Nephron (organoid): ENCODE measurements at regions not wholly inside any gene's neighbourhood (a gene's known extent, or its start where the extent isn't known, plus 50 kb on each side); places are given as distances from the start of the nearest gene placed in this dataset.

Source experiments
- H3K27ac Mint-ChIP-seq, 3 experiments: 2 replicates each; pipeline ENCODE4 v1.8.0; 2020; ENCODE audit warnings: mixed read lengths in 3 of 3, mild to moderate bottlenecking in 2 of 3, moderate library complexity in 1 of 3
- H3K27me3 Mint-ChIP-seq: 2 replicates; pipeline ENCODE4 v1.8.0; 2021; ENCODE audit warnings: low read depth, mild to moderate bottlenecking, moderate library complexity, mixed read lengths
- H3K36me3 Mint-ChIP-seq: 2 replicates; pipeline ENCODE4 v1.8.0; 2020; ENCODE audit warnings: low read depth, mixed read lengths
- H3K4me1 Mint-ChIP-seq: 2 replicates; pipeline ENCODE4 v1.8.0; 2020; ENCODE audit warnings: mixed read lengths
- H3K4me3 Mint-ChIP-seq, 3 experiments: 2 replicates each; pipeline ENCODE4 v1.8.0; 2020; ENCODE audit warnings: mild to moderate bottlenecking in 3 of 3, mixed read lengths in 3 of 3, moderate library complexity in 2 of 3
- H3K9me3 Mint-ChIP-seq: 2 replicates; pipeline ENCODE4 v1.8.0; 2020; ENCODE audit warnings: mixed read lengths
- CTCF ChIP-seq, 3 experiments: fragments of 200-600 bp; sonication (generic); IDR thresholded peaks; one replicate each; pipeline ENCODE4 v1.5.0; 2021; ENCODE audit warnings: antibody characterized with exemption in 3 of 3; ENCODE audit not compliant: unreplicated experiment in 3 of 3

DNA sequence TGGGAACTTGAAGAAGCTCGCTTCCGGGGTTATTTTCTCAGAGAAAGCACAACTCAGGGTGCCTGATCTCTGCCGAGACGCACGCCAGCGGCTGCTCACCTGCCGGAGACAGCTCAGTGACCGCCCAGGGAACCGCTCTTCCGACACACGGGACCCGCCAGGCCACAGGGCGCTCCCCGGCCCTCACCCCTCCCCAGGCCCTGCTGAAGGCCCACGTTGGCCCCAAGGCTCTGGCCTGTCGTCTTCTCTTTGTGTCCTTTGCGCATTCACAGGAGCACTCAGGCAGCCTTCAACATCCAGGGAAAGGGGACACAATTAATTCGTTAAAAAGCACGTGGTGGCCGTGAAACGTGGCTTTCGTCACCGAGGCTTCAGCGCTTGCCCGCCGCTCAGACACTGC, 276.3 kb upstream of the SALL3 start:
- Mint-ChIP-seq H3K36me3 (no peaks in the 10 kb centered on the region), H3K27ac (no peak overlapping the region), H3K9me3 (peaks cover 10% of the 10 kb centered on the region), H3K4me1 (no peaks in the 10 kb centered on the region), H3K4me3 (no peak overlapping the region), H3K27me3 (peaks cover 41% of the 10 kb centered on the region)
- no peak for TF ChIP-seq CTCF (IDR thresholded peaks at IDR 0.05; ENCODE audit: unreplicated experiment in 3 of 3)

DNA sequence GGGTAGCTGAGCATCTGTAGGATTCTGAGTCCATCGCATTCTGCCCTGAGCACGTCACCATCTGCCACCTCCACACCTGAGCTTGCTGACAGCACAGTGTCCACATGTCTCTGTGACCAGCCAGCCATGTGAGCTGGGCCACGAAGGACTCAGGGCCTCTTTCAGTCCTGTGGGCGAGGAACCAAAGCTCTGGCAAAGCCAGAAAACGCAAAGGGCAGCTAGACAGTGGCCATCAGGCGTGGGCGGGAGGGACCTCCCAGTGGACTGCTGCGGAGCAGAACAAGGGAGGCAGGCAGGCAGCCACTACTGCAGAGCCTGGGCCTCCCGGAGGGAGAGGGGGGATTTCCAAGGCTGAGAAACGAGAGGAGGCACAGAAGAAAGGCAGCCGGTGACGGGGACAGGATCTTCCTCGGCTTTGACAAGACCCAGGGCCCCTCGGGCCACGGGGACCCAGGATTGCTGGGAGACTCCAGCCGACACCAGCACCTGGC, 274.6 kb upstream of the SALL3 start:
- Mint-ChIP-seq H3K36me3 (no peaks in the 10 kb centered on the region), H3K4me1 (no peaks in the 10 kb centered on the region)

DNA sequence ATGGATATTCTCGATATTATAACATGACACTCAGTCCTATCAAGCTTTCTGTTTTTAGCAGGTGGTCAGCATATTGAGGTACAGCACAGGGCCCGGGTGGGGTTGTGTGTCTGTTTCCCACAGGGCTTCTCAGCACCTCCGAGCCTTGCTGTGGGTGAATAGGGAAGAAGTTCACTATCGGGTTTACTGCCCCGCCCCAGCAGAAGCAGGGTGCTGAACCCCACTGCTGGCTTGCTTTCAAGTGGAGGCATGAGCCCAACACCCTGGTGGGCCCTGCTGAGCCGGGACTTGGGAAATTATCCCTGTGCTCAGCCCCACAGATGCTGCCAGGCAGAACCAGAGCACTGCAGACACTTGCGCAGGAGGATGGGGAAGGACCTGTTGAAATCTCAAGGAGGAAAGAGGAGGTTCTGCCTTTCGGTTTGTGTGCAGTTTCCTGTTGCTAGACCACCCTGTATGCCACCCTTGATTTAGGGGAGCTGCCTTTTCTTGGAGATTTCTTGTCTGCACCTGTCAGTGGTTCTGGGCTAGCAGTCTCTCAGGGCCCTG, 270.3 kb upstream of the SALL3 start:
- Mint-ChIP-seq H3K36me3 (no peaks in the 10 kb centered on the region), H3K27me3 (peaks cover 10% of the 10 kb centered on the region), H3K4me1 (no peaks in the 10 kb centered on the region), H3K27ac (no peak overlapping the region), H3K4me3 (no peak overlapping the region), H3K9me3 (peaks cover 17% of the 10 kb centered on the region)
- no peak for TF ChIP-seq CTCF (IDR thresholded peaks at IDR 0.05; ENCODE audit: unreplicated experiment in 3 of 3)

More for the DNA sequence above, 274.6 kb upstream of the SALL3 start:
- no peak for TF ChIP-seq CTCF (IDR thresholded peaks at IDR 0.05; ENCODE audit: unreplicated experiment in 3 of 3)
- H3K9me3 Mint-ChIP-seq, result peaks cover 17% of the 10 kb centered on the region
- no peak overlapping the region for H3K4me3 Mint-ChIP-seq
- no peak overlapping the region for H3K27ac Mint-ChIP-seq
- H3K27me3 Mint-ChIP-seq, result peaks cover 33% of the 10 kb centered on the region

- TF ChIP-seq CTCF (IDR thresholded peaks at IDR 0.05; ENCODE audit: unreplicated experiment in 3 of 3), result no peak
- Mint-ChIP-seq H3K4me3 (no peak overlapping the region), H3K4me1 (no peaks in the 10 kb centered on the region), H3K27me3 (peaks cover 6% of the 10 kb centered on the region), H3K27ac (no peak overlapping the region), H3K9me3 (peaks cover 15% of the 10 kb centered on the region), H3K36me3 (no peaks in the 10 kb centered on the region)
These were observed 268.3 kb upstream of the SALL3 start for GRCh38 chr18:78711316-78711715.

GRCh38 chr18:78711971-78712370, 267.6 kb upstream of the SALL3 start:
- H3K27ac Mint-ChIP-seq, result no peak overlapping the region
- H3K4me3 Mint-ChIP-seq, result no peak overlapping the region
- no peak for TF ChIP-seq CTCF (IDR thresholded peaks at IDR 0.05; ENCODE audit: unreplicated experiment in 3 of 3)
- no peaks in the 10 kb centered on the region for H3K36me3 Mint-ChIP-seq
- H3K4me1 Mint-ChIP-seq, result no peaks in the 10 kb centered on the region
- H3K9me3 Mint-ChIP-seq, result peaks cover 15% of the 10 kb centered on the region
- peaks cover 7% of the 10 kb centered on the region for H3K27me3 Mint-ChIP-seq

- H3K36me3 Mint-ChIP-seq, result no peaks in the 10 kb centered on the region
- peaks cover 7% of the 10 kb centered on the region for H3K27me3 Mint-ChIP-seq
- no peaks in the 10 kb centered on the region for H3K4me1 Mint-ChIP-seq
- peaks cover 9% of the 10 kb centered on the region for H3K9me3 Mint-ChIP-seq
- H3K27ac Mint-ChIP-seq, result no peak overlapping the region
- no peak overlapping the region for H3K4me3 Mint-ChIP-seq
- no peak for TF ChIP-seq CTCF (IDR thresholded peaks at IDR 0.05; ENCODE audit: unreplicated experiment in 3 of 3)
These were observed 266.5 kb upstream of the SALL3 start for GRCh38 chr18:78713069-78713468.
